HG02973 (cell line): ENCODE measurements at regions not wholly inside any gene's neighbourhood (a gene's known extent, or its start where the extent isn't known, plus 50 kb on each side); places are given as distances from the start of the nearest gene placed in this dataset.
"Not testable (repeated sequence)": the region's sequence is repeated elsewhere in the genome, so short reads cannot be mapped to it uniquely, and the experiment has no call there.

Source experiments
- ATAC-seq: cut with Tn5 transposase; IDR thresholded peaks from one replicate; pipeline ENCODE4 v1.9.1; 2021; ENCODE audit warnings: moderate library complexity; ENCODE audit not compliant: unreplicated experiment

DNA sequence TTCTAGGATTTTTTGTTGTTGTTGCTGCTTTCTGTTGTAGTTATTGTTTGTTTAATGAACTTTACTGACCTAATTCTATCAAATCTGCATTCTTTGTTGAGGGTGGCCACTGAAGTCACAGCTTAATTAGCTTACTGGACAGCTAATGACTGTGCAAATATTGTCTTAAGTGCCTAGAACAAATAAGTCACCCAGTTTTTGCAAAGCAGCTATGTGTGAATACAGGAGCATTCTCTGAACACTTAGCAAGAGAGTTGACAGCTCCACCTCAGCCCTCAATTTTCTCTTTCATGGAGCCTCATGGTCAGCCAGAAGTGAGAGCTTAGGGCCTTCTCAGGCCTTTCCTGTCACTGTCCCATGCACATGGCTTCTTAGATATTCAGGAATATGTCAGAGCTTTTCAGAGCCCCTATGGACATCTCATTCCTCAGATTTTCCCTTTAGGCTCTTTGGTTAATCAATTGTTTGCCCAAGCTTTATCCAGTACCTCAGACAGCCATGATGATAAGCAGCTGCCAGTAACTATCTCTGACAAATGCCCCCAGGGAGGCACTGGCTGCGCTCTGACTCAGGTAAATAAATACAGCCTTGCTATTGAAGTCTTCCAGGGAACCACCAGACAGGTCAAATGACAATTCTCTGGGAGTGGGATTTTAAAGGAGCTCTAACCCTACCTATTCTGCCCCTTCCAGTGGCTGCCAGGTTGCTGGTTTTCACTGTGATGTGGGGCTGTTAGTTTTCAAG is 241.4 kb upstream of the IL12B start:
- ATAC-seq = no peak

DNA sequence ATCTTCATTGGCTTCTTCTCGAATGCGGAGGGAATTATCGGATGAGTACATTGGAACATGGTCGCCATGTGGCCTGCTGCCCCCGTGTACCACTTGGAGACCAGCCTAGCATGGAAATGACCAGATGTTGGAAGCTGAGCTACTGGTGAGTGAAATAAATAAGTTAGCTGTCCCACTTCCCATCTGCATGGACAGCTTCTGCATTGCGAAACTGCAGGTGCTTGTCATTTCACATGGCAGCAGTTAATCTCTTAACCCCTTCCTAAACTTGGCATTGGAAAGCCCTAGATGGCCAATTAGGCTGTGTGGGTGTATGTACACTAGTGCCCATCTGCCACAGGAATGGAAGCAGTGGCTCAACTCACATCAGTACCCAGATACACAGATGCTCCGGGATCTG is 246.6 kb upstream of the IL12B start:
- ATAC-seq = no peak

DNA sequence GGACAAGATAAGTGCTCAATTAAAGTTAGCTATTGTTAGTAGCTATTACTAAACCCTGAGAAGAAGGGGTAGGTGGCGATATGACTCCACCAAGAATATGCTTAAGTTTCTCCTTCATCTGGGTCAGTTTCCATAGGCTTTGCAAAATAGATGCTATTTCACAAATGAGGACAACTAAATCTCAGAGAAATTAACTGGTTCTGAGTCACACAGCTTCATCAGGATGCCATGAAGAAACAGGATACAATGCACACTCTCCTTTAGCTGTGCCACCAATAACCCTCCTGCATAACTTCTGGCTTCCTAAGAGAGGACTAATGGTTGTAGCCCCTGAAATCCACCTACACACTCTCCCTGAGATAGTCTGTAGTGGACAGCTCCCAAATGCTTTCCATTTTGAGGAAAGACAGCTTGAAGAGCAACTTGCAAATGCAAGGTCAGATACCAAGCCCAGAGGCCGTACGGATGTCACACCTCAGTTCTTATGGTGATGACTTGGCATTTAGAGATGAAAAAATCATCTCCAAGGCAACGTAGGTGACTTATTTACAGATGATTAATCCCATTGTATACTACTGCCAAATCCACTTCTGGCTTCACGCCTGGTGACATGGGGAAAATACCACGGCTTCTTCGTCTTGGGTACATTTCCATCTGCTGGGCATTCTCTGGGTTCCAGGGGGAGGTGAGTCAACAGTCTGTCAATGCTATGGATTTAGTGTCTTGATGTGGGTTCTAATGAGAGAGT is 251.4 kb upstream of the IL12B start:
- no peak for ATAC-seq

DNA sequence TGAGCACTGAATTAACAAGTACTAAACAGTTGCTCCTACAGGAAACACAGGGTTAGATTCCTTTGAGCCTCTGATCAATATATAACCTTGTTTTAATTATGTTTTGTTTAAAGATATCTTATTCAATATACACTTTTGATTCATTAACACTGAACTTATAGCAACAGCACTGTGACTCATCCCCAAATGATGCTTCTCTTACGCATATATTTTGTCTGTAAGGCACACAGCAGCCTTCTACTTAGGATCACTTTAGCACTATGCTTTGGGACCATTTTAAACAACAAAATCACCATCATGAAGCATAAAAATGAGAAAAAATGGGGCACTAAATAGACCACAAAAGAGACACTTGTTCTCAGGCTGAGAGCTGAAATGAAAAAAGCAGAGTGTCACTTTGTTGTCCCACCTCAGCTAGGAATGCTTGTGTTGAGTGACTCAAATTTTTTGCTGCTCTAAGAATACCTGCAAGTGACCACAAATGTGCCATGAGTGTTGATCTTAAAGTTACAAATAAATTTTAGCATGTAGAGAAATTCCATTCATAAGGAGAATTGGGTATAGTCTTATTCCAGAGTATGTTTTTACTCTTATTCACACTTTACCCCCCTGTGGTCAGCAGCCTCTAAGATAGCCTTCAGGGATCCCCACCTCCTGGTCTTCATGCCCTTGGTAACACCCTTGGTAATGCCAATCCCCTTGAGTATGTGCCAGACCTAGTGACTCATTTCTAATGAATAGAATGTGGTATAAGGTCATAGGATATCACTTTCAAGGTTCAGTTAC is 252.7 kb upstream of the IL12B start:
- ATAC-seq = no peak

DNA sequence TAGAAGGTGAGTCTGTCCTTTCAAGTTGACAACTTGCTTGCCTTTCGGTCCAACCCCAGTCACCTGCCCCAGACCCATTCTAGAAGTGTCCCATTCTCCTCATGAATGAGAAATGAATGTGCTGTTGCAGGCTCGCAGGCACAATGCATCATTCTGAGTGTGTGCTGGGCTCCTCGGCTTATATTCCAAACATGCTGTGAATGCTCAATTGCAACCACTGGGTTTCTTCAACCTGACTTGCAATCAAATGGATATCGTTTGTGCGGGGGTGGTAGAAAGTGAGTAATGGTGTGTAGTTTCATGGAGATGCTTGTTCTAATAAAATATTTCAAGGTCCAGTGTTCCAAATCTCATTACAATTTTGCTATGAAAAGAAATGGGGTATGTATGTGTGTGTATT is 256.6 kb upstream of the IL12B start:
- no peak for ATAC-seq

DNA sequence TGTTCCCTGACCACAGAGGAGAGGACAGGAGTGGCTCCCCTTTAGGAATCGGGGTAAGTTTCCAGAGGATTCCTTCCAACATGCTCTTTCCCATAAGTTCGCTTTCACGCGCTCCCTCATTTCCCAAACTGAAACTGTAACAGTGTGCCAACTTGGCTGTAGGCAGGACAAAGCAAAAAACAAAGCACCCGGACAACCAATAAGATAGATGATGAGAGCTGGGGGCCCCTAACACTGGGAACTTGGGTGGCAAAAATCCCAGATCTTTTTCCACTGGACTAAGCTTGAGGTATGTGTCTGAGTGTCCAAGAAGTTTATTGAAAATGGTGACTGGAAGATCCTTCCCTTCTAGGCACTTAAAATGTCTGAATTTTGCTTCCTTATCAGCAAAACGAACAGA is 258.7 kb upstream of the IL12B start:
- ATAC-seq = no peak

DNA sequence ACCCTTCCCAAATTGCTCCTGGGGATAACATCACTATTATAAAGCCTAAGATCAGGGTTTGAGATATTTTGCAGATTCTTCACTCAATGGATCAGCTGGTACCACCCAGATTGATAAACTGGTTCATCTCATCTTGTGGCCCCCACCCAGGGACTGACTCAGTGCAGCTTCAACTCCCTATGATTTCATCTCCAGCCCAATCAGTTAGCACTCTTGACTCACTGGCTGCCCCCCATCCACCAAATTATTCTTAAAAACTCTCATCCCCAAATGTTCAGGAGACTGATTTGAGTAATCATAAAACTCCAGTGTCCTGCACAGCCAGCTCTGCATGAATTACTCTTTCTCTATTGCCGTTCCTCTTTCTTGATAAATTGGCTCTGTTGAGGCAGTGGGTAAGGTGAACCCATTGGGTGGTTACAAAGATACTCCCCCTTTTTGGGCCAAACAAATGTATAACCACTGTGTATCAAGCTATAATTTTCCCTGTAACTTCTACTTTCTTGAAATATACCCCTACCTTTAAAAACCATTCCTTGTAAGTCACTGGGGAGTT is 263.3 kb upstream of the IL12B start:
- no peak for ATAC-seq

DNA sequence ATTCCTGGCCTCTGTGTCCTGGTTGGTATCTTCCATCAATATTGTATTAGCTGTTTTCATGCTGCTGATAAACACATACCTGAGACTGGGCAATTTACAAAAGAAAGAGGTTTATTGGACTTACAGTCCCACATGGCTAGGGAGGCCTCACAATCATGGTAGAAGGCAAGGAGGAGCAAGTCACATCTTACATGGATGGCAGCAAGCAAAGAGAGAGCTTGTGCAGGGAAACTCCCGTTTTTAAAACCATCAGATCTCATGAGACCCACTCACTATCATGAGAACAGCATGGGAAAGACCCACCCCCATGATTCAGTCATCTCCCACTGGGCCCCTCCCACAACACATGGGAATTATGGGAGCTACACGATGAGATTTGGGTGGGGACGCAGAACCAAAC is 265.3 kb upstream of the IL12B start:
- not testable (repeated sequence) for ATAC-seq

DNA sequence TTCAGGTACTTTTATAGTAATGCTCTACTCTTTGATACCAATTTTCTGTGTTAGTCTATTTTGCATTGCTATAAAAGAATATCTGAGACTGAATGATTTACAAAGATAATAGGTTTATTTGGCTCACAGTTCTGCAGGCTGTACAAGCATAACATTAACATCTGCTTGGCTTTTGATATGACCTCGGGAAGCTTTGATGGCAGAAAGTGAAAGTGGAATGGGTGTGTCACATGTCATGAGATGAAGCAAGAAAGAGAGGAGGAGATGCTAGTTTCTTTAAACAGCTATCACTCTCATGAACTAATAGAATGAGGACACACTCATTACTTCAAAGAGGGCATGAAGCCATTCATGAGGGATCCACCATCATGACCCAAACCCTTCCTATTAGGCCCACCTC is 270.9 kb upstream of the IL12B start:
- ATAC-seq = no peak

DNA sequence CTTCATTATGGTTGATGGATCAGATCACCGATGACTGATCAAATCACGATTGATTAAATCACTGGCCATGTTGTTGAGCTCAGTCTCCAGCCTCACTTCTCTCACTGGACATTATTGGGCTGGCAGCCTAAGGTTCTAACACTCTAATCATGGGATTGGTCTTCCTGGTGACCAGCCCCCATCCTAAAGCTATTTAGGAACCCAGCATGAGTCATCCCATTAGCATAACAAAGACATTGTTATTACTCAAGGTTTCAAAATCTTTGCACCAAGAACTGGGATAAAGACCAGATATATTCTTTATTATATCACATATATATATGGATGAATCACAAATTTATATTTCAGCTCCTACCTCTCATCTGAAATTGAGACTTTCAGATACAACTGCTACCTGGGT is 272.1 kb upstream of the IL12B start:
- ATAC-seq = no peak

DNA sequence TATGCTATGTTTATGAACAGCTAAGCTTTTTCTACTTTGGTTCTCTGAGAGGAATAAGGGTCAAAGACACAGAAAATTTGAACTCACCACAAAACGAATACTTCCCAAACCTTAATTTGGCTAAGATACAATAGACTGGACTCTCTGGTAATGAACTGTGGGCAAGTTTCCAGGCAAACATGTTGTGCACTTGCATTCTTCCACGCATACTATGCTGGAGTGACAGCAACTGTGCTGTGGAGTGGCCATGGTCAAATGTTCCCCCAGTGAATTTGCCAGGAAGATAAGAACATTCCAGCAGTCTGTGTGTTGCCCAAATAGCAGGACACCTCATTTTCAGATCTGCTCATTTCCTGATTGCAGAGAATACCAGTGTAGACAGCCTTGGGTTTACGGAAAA is 275.3 kb upstream of the IL12B start:
- ATAC-seq = no peak

DNA sequence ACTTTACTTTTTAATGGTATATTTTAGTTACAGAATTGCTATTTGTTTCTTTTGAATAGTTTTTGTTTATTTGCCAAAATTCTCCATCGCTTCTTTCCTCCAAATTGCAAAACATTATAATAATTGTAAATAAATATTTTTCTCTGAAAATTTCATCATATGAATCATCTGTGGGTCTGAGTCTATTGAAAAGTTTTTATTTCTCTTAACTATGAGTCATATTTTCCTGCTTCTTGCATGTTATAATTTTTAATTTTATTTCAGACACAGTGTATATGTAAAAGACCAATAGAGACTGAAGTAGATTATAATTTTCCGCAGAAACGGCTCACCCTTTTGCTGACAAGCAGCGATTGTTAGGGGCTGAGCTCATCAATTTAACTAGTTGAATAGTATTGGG is 279.1 kb upstream of the IL12B start:
- no peak for ATAC-seq

DNA sequence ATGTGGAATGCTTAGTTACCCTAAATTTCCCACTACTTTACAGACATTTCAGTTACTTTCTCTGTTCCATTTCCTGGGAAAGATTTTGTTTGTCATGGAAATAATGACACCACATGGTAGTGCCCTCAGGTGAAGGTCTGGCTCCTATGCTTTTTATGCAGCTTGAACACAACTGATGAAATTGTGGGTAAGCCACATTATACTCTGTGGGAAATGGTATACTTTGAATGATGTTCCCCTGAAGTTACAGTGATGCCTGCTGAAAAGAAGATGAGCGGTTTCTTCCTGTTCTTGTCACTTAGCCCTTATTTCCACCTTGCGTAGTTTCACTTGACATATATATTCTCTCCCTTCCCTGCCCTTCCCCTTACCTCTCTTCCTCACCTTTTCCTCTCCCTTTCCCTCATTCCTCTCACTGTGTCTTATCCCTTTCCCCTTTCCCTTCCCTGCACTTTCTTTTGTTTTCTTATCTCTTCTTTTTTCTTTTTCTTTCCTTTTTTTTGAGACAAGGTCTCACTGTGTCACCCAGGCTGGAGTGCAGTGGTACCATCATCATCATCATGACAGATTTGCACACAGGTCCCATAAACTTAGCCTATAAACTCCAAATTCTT is 280.8 kb upstream of the IL12B start:
- ATAC-seq = no peak

DNA sequence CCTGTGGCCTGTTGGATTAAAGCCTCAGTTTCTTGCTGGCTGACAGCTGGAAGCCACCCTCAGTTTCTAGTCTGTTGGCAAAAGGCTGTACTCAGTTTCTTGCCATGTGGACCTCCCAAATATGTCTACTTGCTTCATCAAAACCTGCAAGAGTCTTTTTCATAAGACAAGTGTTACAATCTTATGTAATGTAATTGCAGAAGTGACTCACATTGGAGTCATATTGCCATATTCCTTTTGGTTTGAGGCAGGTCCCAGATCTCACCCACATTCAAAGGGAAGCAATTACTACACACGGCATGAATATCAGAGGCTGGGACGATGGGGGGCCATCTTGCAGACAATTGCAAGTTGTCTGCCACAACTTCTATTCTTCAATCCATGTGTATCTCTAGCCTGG is 286.7 kb upstream of the IL12B start:
- ATAC-seq = no peak

DNA sequence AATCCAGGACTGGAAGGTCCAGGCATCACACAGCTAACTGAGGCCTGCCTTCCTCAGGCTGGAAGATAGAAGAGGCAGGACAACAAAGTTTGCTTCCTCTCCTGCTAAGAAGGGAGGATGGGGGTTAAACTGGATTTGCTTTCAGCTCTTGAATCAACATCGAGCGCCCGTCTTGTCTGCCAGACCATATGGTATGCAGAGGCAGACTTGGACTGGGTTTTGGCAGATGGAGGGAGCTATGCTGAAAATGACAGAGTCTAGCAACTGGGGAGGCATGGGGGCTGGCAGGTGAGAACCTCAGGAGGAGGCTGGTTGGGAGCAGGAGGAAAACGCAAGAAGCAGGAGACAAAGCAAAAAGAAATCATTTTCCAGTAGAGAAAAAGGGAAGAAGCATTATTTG is 289.5 kb upstream of the IL12B start:
- no peak for ATAC-seq

DNA sequence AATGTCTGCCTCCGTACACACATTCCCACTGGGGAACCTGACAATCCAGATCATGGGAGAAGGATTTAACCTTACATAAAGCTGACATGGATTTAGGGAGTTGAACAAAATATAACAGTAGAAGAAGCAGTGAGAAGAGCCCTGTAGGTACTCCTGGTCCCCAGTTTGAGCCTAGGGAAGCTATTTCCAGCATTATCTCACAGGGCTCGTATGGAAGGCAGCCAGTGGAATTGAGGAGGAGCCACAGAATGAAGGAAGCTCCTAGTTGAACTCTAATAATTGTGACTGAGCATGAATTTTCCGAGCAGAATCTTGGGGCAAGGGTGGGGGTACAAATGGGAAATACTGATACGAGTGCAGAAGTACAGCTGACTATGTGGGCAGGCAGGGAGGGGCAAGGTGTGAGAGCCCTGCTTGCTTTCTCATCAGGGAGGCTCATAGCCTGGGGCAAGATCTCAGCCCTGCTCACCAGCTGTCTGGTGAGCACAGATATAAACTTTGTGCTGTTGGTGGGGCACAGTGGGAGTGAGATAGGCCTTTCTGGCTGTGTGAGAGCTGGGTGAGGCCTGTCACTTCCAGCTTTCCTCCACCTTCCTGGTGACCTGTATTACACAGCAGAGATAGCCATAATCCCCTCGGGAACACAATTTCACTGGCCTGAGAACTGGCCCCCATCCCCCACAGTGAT is 290.7 kb upstream of the IL12B start:
- no peak for ATAC-seq

DNA sequence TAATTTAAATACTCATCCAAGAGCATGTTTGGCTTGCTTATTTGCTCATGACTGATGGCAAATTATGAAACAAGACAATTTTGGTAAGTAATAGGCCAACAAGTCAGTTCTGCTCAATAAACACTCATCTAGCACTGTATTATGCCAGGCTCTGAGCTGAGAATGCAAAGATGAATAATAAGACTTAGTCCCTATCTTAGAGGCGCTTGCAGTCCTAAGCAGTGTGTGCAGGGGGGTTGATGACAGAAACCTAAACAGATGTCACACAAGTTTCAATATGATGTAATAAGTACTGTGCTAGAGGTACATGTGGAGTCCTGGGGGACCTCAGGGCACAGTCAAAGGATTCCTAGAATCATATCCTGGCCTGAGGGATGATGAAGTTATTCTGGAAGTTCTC is 287.6 kb upstream of the ADRA1B start:
- no peak for ATAC-seq

DNA sequence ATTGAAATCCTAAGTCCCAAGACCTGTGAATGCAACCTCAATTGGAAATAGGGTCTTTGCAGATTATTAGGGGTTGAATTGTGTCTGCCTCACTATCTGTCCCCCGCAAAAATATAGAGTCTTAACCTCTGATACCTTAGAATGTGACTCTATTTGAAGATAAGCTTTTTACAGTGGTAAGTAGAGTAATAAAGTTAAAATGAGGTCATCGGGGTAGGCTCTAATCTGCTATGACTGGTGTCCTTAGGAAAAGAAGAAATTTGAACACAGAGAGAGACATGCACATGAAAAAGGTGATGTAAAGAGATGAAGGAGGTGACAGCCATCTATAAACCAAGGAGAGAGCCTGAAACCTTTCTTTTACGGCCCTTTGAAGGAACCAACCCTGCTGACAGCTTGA is 287.1 kb upstream of the ADRA1B start:
- ATAC-seq = no peak

DNA sequence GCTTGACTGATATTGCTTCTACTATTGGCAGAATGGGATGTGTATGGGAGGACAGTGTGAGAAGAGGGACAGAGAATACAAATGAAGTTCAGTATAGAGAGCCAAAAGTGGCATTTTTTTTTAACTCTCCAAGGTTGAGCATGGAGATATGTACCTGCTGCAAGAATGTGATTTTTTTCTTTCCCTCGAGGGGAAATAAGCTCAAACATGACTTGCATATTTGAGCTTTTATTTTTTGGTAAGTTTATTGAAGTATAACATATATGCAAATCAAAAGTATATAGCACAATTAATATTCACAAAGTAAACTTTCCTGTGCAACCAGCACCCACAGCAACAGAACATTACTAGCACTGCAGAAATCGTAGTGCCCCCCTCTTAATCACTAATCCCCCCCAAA is 285.7 kb upstream of the ADRA1B start:
- ATAC-seq = no peak

DNA sequence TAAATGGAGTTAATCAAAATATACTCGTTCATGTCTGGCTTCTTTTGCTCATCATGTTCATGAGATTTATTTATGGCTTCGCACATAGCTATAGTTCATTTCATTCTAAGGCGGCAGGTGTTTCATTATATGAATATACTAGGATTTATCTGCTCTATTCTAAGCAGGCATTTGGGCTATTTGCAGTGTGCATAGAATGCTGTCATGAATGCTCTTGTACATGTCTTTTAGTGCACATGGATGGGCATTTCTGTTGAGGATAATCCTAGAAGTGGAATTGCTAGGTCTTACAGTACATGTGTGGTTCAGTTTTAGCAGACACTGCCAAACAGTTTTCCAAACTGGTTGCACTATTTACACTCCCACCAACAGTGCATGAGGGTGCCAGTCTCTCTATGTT is 285.3 kb upstream of the ADRA1B start:
- ATAC-seq = no peak

DNA sequence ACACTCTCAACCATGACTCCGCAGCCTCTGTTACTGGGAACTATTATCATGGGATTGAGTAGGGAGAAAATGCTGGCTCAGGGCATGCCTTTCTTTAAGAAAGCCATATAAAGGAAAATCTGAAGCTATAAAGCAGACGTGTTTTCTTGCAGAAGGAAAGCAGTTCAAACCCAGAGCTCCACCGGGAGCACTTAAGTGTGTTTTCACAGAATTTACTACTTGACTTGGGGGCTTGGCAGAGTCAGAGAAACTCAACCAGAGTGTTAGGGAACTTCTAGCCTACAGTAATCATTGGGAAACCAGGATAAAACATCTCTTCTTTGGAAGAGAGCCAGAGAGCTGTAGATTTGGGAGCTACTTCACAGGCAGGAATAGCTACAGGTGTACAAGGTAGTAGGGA is 283.4 kb upstream of the ADRA1B start:
- ATAC-seq = no peak
